NCI-H82 (cell line): ENCODE measurements at regions not wholly inside any gene's neighbourhood (a gene's known extent, or its start where the extent isn't known, plus 50 kb on each side); places are given as distances from the start of the nearest gene placed in this dataset.
"Not testable (repeated sequence)": the region's sequence is repeated elsewhere in the genome, so short reads cannot be mapped to it uniquely, and the experiment has no call there.

Source experiments
- DNase-seq: peaks from one replicate; lab custom pipeline; 2025; lab: John Stamatoyannopoulos, UW

- DNase-seq, result no peak
Measured at GRCh38 chr7:36038063-36038721, 114.9 kb upstream of the EEPD1 start.

DNA sequence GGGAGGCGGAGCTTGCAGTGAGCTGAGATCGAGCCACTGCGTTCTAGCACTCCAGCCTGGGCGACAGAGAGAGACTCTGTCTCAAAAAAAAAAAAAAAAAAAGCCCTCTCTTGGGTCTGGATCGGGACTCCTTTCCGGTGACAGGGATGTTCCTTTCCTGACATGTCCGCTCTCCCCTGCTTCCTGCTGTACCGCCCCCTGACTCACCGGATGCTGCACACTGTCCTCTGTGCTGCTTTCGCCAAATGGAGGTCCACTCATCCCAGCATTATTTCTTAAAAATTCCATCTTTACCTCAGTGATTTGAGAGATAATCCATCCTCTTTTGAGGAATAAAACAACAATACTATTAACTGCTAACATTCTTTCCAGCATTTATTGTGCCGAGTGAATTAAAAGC lies 113.8 kb upstream of the EEPD1 start:
- DNase-seq, result no peak

DNA sequence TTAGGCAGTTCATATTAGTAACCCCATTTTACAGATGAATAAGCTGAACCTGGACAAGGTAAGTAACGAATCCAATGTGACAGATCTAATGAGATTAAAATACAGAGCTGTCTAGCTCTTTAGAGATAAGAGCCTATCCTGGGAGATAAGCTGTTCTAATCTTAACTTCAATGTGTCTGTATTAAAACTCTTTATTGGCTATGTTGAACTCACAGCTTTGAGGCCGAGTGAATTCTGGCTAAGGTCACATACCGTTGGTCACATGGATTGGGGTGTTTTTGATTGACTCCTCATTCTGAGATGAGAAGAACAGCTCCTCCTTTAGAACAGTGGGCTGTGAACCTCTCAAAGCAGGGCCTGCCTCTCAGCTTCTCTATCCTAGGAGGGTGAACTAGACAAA lies 113.4 kb upstream of the EEPD1 start:
- DNase-seq, result peak; percentile 80

GRCh38 chr7:36040679-36041078 lies 112.4 kb upstream of the EEPD1 start:
- no peak for DNase-seq

DNA sequence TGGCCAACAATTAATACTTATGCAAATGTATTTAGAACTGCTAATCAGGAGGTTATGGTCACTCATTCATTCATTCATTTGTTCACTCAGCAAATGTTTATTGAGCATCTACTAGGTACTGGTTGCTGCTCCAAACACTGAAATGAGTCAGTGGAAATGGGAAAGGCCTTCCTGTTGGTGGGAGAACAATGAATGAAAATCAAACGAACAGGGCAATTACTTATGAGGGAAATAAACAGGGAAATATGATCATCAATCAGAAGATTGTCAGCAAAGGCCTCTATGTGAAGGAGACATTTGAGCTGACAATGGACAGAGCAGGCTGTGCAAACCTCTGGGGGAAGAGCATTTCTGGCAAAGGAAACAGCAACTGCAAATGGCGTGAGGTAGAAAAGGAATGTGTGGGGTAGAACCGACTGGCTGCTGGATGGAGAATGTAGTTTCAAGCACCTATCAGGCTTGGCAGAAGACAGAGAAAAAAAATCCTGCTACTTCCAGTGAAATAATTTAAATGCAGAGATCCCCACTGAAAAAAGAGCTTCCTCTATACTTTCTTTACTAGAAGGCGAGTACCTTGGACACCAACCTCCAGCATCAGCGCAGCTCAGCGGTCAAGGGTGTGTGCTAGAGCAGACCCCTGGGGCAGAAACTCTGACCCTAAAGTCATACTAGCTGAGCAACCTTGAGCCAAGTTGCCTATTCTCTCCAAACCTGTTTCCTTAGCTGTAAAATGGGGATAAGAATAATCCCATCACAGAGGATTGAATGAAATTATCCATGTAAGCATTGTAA lies 108.8 kb upstream of the EEPD1 start:
- DNase-seq, result peak; percentile 42

GRCh38 chr7:36045326-36045725 lies 107.7 kb upstream of the EEPD1 start:
- DNase-seq, result no peak

DNA sequence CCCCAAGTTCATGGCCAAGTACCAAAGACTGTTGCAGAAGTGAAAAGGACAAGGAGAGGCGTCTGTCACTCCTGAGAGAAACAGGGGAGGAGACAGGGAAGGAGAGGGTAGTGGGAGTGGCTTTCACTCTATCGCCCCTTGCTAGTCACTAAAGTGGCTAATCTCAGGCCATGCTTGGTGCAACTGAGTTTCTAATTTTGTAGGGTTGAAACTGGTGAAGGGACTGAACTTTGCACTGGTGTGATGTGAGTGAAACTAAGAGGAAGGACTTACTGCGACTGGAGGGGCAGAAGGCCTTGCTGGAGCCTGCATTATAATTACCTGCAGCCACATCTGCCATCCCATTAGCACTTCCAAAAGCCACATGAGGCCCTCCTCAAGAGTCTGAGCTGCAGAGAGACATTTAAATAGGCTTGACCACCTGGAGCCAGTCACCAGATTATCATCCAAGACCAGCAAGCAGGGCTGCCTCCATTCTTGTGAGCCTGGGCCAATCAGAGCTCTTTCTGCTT lies 107.2 kb upstream of the EEPD1 start:
- DNase-seq, result peak; percentile 93

DNA sequence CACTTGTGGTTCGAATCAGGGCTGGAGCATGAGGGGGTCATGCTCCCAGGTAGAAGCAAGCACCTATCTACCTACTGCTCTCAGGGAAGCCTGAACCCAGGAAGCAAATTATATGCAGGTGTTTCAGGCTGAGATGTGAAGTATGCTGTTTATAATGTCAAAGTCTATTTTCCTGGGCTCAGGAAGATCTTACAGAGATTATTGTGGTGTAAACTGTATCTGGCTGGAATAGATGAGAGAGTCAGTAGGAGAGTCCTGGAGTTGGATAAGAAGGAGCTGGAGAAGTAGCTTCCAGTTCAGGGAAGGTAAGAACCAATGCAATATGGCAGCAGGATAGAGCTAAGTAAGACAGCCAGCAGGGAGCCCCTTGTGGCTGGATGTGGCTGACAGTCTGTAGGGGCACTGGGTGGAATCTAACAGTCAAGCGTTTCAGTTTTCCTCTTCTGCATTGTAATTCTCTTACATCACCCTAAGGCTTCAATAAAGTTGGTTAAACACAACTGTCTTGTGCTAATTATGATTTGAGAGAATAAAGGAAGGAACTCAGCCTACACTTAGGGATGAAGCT lies 105.9 kb upstream of the EEPD1 start:
- peak; percentile 53 for DNase-seq

- peak; percentile 70 for DNase-seq
Measured at GRCh38 chr7:36048141-36048901, 104.7 kb upstream of the EEPD1 start.

DNA sequence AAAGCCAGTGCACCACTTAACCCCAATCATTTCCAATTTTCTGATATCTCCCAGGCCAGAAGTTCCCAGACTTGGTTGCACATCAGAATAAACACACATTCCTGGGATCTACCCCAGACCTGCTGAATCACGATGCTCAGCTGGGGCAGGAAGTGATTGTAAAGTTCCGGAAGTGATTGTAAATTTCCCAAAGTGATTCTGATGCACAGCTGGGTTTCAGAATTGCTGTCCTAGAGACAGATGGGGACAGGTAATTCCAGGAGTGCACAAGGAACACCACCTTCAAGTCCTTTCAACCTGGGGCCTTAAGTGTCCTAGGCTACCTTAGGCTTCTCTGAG lies 104.2 kb upstream of the EEPD1 start:
- no peak for DNase-seq

DNA sequence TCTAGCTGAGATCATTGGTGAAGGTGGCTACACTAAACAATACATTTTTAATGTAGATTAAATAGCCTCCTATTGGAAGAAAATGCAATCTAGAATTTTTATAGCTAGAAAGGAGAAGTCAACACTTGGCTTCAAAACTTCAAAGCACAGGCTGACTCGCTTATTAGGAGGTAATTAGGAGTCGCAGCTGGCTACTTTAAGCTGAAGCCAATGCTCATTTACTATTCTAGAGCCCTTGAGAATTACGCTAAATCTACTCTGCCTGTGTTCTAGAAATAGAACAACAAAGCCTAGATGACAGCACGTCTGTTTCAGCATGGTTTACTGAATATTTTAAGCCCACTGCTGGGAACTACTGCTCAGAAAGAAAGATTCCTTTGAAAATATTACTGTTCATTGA lies 101.6 kb upstream of the EEPD1 start:
- peak; percentile 37 for DNase-seq

DNA sequence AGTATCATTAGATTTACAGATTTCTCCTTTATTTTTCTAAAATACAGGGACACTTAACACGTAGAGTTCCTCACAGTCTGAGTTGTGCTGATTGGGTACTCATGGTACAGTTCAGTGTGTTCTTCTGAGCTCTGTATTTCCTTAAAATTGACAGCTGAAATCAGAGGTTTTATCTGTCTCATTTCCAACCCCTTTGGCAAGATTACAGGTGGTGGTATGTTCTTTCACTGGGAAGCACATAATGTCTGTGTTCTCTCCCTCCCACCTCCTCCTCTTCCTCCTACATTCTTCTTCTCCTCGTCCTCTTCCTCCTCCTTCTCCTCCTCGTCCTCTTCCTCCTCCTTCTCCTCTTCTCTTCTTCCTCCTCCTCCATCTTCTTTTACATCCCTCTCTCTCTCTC lies 99.5 kb upstream of the EEPD1 start:
- DNase-seq, result no peak

DNA sequence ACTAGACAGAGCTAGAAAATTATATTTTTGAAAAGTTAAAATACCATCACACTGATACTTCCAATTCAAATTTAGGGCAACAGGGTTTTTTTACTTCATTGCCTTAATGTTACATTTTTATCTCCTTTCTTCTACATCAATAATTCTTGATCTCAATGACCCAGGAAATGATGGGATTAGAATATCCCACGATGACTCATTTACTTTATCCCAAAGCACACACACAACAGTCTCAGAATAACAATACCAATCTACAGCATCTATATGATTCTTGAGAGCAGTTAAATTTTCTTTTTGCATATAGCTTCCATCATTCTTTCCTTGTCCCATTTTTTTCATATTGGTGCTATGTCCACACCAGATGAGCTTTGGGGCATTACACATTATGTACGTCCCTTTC lies 98.4 kb upstream of the EEPD1 start:
- DNase-seq, result no peak

GRCh38 chr7:36055207-36055606 lies 97.8 kb upstream of the EEPD1 start:
- no peak for DNase-seq

GRCh38 chr7:36057323-36057722 lies 95.7 kb upstream of the EEPD1 start:
- DNase-seq, result no peak

- DNase-seq, result no peak
Measured at GRCh38 chr7:36058020-36058592, 94.9 kb upstream of the EEPD1 start.

GRCh38 chr7:36060388-36060787 lies 92.7 kb upstream of the EEPD1 start:
- DNase-seq, result not testable (repeated sequence)

DNA sequence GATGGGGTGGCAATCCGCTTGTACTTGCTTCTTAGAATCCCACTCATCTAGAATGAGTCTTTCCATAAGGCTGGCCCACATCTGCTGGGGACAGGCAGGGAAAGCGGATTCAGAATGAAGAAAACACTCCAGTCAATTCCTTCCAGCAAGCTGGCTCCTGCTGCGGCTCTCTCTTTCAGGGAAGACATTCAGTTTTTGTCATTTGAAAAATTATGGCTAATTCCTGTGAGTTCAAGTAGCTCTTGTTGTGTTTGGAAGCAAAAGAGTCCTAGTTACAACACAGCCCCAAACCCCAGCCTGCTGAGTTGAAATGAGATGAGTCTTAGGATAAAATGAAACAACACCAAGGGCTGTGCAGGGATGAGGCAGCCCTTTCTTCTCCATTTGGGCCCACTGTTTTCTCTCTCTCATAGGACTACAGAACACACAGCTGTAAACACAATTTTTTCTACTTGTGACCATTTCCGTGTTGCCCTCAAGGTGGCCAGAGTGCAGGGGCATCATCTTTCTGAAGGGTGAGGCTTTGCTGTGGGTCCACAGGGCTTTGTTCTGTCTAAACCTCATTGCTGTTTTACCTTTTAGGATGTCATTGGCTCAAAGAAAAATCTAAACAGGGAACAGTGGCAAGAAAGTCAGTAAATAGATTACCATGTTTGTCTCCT lies 90.8 kb upstream of the EEPD1 start:
- no peak for DNase-seq

DNA sequence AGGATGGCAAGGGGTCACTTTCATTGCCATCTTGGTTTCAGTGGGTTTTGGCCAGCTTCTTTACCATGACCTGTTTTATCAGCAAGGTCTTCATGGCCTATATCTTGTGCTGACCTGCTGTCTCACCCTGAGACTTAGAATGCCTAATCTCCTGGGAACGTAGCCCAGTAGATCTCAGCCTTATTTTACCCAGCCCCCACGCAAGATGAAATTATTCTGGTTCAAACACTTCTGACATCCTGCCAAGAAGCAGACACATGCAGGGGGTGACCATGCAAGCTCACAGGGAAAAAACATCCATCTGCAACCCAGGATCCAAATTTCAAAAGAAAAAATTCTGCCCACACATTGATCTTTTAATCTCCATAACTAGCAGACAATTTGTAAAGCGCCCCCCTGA lies 88.4 kb upstream of the EEPD1 start:
- DNase-seq, result no peak

- not testable (repeated sequence) for DNase-seq
Measured at GRCh38 chr7:36065563-36066342, 87.3 kb upstream of the EEPD1 start.

DNA sequence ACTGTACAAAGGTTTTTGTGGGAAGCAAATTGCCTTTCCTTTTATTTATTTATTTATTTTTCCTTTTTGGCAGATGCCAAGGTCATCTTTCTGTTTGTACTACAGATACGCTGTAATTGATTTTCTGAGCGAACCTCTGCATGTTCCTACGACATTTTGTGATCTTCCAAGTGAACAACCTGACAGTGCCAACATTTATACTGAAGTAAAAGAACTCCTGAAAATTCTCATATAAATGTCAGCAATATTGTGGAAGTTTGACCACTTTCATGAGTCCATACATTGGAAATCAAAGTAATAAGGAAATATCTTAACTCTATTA lies 86.8 kb upstream of the EEPD1 start:
- DNase-seq, result no peak
